ENCODE measurements at regions not wholly inside any gene's neighbourhood (a gene's known extent, or its start where the extent isn't known, plus 50 kb on each side); places are given as distances from the start of the nearest gene placed in this dataset.
"Not testable (repeated sequence)": the region's sequence is repeated elsewhere in the genome, so short reads cannot be mapped to it uniquely, and the experiment has no call there.

DNA sequence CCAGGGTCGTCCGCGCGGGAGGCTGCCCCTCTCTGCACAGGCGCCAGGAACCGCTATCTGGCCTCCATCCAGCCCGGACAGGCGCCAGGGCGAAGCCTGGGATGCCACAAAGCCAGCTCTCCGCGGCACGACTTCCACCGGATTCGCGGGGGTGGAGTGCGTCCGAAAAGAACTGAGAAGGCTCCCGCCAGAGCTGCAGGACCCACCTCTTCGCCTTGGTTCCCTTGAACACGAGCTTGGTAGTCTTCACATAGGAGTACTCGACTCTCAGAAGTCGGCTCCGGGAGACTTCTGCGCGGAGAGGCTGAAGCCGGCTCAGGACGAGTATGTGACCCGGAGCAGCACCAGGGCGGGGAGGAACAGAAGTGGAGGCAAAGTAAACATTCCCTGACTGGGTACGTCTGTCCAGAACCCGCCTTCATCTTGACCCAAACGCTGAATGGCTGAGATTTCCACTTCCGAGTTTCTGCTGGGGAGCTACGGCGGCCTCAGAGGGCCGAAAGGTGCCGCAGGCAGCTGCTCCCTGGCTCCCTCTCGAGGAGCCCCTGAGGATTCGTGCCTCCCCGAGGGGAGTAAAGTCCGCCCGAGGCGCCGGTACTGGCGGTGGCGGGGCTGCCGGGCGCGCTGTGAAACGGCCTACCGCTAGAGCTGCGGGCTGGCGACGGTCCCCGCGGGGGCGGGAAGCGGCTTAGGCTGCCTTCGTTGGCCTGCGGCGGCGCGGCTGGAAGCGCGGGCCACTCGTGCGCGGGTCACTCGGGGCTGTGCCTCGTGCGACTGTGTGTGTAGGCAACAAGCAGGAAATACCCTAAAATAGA, 2654.9 kb upstream of the DEFB115 start:
- H3K27me3 ChIP-seq (ENCODE audit: low read depth); H3K9me3 ChIP-seq (replicated peaks); H3K36me3 ChIP-seq; intact Hi-C loops (cut with micrococcal nuclease): not testable (repeated sequence)
- Histone ChIP-seq H3K27ac (replicated peaks) (peak overlapping the region; percentile 89), H3K4me3 (peak overlapping the region; percentile 84), H3K4me1 (peaks cover 18% of the 10 kb centered on the region)
- TF ChIP-seq, protein P1, sequence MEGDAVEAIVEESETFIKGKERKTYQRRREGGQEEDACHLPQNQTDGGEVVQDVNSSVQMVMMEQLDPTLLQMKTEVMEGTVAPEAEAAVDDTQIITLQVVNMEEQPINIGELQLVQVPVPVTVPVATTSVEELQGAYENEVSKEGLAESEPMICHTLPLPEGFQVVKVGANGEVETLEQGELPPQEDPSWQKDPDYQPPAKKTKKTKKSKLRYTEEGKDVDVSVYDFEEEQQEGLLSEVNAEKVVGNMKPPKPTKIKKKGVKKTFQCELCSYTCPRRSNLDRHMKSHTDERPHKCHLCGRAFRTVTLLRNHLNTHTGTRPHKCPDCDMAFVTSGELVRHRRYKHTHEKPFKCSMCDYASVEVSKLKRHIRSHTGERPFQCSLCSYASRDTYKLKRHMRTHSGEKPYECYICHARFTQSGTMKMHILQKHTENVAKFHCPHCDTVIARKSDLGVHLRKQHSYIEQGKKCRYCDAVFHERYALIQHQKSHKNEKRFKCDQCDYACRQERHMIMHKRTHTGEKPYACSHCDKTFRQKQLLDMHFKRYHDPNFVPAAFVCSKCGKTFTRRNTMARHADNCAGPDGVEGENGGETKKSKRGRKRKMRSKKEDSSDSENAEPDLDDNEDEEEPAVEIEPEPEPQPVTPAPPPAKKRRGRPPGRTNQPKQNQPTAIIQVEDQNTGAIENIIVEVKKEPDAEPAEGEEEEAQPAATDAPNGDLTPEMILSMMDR (IDR thresholded peaks at IDR 0.05; ENCODE audit: borderline replicate concordance): peak; percentile 79
- DNase-seq: peak; percentile 84

DNA sequence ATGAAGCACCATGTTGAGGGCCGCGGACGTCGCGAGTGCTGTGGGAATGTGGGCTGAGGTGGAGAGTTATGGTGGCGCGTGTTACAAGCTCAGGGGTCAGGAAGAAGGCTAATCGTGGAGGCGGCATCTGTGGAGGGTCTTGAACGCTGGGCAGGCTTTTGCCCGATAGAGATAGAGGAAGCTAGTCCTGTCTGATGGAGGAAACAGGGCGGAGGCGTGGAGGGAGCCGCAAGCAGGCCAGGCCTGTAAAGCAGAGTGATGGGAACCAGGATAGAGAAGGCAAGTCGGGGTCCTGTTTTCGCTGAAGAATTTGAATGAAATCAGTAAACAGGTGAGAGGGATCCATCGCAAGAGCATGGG, 2654.3 kb upstream of the DEFB115 start:
- peak overlapping the region; percentile 84 for H3K4me3 ChIP-seq
- H3K4me1 ChIP-seq: peaks cover 18% of the 10 kb centered on the region
- H3K36me3 ChIP-seq; intact Hi-C loops (cut with micrococcal nuclease); DNase-seq; H3K9me3 ChIP-seq (replicated peaks); H3K27me3 ChIP-seq (ENCODE audit: low read depth): not testable (repeated sequence)
- peak overlapping the region; percentile 89 for H3K27ac ChIP-seq (replicated peaks)

DNA sequence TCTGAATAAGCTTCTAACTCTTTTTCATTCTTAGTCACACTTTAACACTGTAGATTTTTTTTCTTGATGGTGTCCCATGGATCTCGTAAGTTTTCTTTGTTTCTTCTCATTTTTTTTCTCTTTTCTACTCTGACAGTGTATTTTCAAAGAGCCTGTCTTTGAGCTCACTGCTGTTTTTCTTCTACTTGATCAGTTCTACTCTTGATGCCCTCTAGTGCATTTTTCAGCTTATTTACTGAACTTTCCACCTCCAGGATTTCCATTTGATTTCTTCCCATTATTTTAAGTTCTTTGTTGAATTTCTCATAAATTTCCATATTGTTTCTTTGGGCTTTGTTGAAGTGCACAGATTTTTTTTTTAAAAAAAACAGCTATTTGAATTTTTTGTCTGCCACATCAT, 2641.1 kb upstream of the DEFB115 start:
- no peaks in the 10 kb centered on the region for H3K4me1 ChIP-seq
- H3K9me3 ChIP-seq (replicated peaks): peaks cover 68% of the 10 kb centered on the region
- no peak overlapping the region for H3K27ac ChIP-seq (replicated peaks)
- TF ChIP-seq, protein P1 (IDR thresholded peaks at IDR 0.05; ENCODE audit: borderline replicate concordance): no peak
- intact Hi-C loops (cut with micrococcal nuclease): no loop called here
- H3K36me3 ChIP-seq: no peaks in the 10 kb centered on the region
- H3K4me3 ChIP-seq: no peak overlapping the region
- DNase-seq: no peak
- H3K27me3 ChIP-seq (ENCODE audit: low read depth): no peaks in the 10 kb centered on the region

DNA sequence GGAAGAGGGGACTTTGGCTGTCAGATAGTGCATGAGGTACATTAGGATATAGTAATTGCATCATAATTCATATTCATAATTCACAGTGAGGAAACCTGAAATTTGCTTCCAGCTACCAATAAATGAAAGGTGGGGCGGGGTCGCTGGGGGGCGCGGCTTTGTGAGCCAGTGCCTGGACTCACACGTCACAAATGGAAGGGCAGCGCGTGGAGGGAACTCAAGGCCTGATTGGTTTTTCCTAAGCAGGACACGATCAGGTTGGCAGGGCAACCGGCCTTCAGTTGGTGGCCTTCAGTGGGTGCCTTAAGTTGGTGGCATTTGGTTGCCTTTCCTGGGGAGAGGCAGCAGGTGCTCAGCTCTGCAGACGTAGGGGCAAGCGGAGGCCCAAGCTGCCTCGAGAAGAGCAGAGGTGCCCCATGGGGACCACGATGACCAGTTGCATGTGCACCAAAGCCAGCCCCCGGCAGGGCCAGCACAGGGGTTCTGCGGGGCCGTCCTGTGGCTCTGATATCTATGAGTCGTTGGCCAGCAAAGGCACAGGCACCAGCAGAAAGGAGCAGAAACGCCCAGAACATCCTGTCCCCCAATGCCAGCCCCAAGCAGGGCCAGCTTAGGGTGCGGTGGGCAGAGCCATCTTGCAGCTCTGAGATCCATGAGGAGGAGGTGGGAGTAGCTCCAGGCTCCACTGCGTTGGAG, 2637.4 kb upstream of the DEFB115 start:
- H3K36me3 ChIP-seq; H3K4me1 ChIP-seq; H3K27me3 ChIP-seq (ENCODE audit: low read depth); intact Hi-C loops (cut with micrococcal nuclease); H3K27ac ChIP-seq (replicated peaks); DNase-seq; H3K4me3 ChIP-seq: not testable (repeated sequence)
- H3K9me3 ChIP-seq (replicated peaks): peaks cover 32% of the 10 kb centered on the region

DNA sequence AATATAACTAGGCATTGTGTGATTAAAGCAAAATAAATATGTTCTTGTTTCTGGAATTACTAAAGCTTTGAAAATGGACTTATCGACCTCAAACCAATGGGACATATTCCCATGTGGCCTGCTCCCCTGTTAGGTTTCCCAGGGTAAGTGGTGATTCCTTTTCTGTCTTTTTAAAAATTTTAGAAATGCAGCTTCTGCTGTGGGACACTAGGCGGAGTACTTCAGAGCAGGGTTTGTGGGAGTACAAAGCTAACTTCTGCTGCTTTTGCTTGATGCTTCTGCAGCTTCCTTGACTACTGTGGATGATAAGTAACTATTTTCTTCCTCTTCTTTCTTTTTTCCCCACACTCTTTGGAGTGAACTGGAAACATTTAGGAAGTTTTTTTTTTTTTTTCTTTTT, 2632.4 kb upstream of the DEFB115 start:
- H3K36me3 ChIP-seq; H3K27me3 ChIP-seq (ENCODE audit: low read depth); H3K4me1 ChIP-seq; intact Hi-C loops (cut with micrococcal nuclease); H3K4me3 ChIP-seq; DNase-seq; H3K27ac ChIP-seq (replicated peaks); H3K9me3 ChIP-seq (replicated peaks): not testable (repeated sequence)

DNA sequence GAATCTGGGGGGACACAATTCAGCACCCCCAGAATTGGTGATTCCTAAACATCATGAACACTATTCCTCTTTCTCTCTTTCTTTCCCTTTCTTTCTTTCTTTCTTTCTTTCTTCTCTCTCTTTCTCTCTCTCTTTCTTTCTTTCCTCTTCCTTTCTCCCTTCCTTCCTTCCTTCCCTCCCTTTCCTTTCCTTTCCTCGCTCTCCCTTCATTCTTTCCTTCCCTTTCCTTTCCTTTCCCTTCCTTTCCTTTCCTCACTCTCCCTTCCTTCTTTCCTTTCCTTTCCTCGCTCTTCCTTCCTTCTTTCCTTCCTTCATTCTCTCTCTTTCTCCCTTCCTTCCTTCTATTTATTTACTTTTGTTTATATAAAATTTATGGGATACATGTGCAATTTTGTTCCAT, 2616.6 kb upstream of the DEFB115 start:
- H3K9me3 ChIP-seq (replicated peaks); H3K27me3 ChIP-seq (ENCODE audit: low read depth); DNase-seq; H3K4me3 ChIP-seq; H3K27ac ChIP-seq (replicated peaks); H3K4me1 ChIP-seq; intact Hi-C loops (cut with micrococcal nuclease); H3K36me3 ChIP-seq: not testable (repeated sequence)
